Vagina (tissue), 2 donors: ENCODE measurements at regions not wholly inside any gene's neighbourhood (a gene's known extent, or its start where the extent isn't known, plus 50 kb on each side); places are given as distances from the start of the nearest gene placed in this dataset.

Experiments used
- DNase-seq, 2 donors: peaks; one replicate each; pipeline ENCODE4 v3.0.0-alpha.2; 2017; ENCODE audit errors: extremely low spot score in 2 of 2
- H3K27ac ChIP-seq: fragments of 200-600 bp; sonication (generic); one replicate; pipeline ENCODE4 v1.5.1; 2019
- H3K27me3 ChIP-seq: fragments of 200-600 bp; sonication (generic); one replicate; pipeline ENCODE4 v1.5.1; 2019
- H3K36me3 ChIP-seq, 2 donors: fragments of 200-600 bp; sonication (generic); one replicate each; pipeline ENCODE4 v1.5.1; 2017 to 2019
- H3K4me1 ChIP-seq: fragments of 200-600 bp; sonication (generic); one replicate; pipeline ENCODE4 v1.5.1; 2019
- H3K4me3 ChIP-seq, 2 donors: fragments of 200-600 bp; sonication (generic); 1 replicate in 1 of 2; 2 replicates in 1 of 2; pipeline ENCODE4 v1.5.1; 2016 to 2019
- H3K9me3 ChIP-seq: fragments of 200-600 bp; sonication (generic); one replicate; pipeline ENCODE4 v1.5.1; 2019
- POLR2A ChIP-seq, 2 donors: fragments of 450-650 bp; IDR thresholded peaks; one replicate each; pipeline ENCODE4 v1.6.1; 2017; ENCODE audit warnings: antibody characterized with exemption in 2 of 2, mild to moderate bottlenecking in 2 of 2, moderate library complexity in 2 of 2
- POLR2AphosphoS5 ChIP-seq, 2 donors: sonication (generic); formaldehyde crosslinking; IDR thresholded peaks; one replicate each; pipeline ENCODE4 v1.9.0; 2017; ENCODE audit warnings: antibody characterized with exemption in 2 of 2, mild to moderate bottlenecking in 2 of 2, low read depth in 1 of 2; ENCODE audit not compliant: insufficient read depth in 1 of 2
- intact Hi-C: fragments of 100-400 bp; cut with DNase I; formaldehyde crosslinking; loops from one replicate; pipeline ENCODE4 v1.15.1; 2023
- TF ChIP-seq, protein P1 (sequence below), 3 experiments: fragments of 450-650 bp in 2 of 3; fragments of 200-600 bp in 1 of 3; sonication (generic) in 1 of 3; IDR thresholded peaks; one replicate each; pipeline ENCODE4 v1.5.1; 2017 to 2019; ENCODE audit warnings: antibody characterized with exemption in 3 of 3, mild to moderate bottlenecking in 2 of 3, moderate library complexity in 2 of 3

GRCh38 chr9:115425601-115426000 is 307.6 kb upstream of the TNC start:
- DNase-seq, result no peak
- Histone ChIP-seq H3K4me3 (no peak overlapping the region), H3K36me3 (no peaks in the 10 kb centered on the region), H3K9me3 (no peaks in the 10 kb centered on the region), H3K27me3 (no peaks in the 10 kb centered on the region), H3K27ac (no peak overlapping the region), H3K4me1 (no peaks in the 10 kb centered on the region)
- TF ChIP-seq, protein P1, sequence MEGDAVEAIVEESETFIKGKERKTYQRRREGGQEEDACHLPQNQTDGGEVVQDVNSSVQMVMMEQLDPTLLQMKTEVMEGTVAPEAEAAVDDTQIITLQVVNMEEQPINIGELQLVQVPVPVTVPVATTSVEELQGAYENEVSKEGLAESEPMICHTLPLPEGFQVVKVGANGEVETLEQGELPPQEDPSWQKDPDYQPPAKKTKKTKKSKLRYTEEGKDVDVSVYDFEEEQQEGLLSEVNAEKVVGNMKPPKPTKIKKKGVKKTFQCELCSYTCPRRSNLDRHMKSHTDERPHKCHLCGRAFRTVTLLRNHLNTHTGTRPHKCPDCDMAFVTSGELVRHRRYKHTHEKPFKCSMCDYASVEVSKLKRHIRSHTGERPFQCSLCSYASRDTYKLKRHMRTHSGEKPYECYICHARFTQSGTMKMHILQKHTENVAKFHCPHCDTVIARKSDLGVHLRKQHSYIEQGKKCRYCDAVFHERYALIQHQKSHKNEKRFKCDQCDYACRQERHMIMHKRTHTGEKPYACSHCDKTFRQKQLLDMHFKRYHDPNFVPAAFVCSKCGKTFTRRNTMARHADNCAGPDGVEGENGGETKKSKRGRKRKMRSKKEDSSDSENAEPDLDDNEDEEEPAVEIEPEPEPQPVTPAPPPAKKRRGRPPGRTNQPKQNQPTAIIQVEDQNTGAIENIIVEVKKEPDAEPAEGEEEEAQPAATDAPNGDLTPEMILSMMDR (IDR thresholded peaks at IDR 0.05), result no peak
- TF ChIP-seq POLR2A (IDR thresholded peaks at IDR 0.05) (no peak), POLR2AphosphoS5 (IDR thresholded peaks at IDR 0.05; ENCODE audit: insufficient read depth in 1 of 2, low read depth in 1 of 2) (no peak)
- intact Hi-C loops, result no loop called here

DNA sequence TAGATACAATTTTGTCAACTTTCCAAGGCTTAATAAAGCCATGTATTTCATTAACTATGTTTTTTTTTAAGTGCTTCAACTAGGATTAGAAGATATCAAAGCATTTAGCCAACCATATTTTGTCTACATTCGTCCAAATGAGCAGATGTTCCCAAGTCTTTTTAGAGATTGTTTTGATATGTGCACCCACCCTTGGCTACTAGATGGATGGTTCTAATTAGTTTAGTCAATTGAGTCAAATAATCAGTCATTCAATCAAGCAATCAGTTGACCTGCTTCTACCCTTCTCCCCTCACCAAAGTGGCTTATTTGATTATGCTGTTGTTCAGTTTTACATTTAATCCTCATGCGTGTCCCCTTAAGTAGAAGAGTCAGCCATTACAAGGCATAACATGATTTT is 319.5 kb upstream of the TNC start:
- DNase-seq, result no peak
- Histone ChIP-seq H3K27ac (no peak overlapping the region), H3K4me1 (peaks cover 6% of the 10 kb centered on the region), H3K9me3 (no peaks in the 10 kb centered on the region), H3K27me3 (no peaks in the 10 kb centered on the region), H3K4me3 (no peak overlapping the region), H3K36me3 (no peaks in the 10 kb centered on the region)
- no peak for TF ChIP-seq POLR2AphosphoS5 (IDR thresholded peaks at IDR 0.05; ENCODE audit: insufficient read depth in 1 of 2, low read depth in 1 of 2)
- no peak for TF ChIP-seq POLR2A (IDR thresholded peaks at IDR 0.05)
- intact Hi-C loops, result no loop called here

- peaks cover 6% of the 10 kb centered on the region for H3K4me1 ChIP-seq
- H3K9me3 ChIP-seq, result no peaks in the 10 kb centered on the region
- no peak for DNase-seq
- no peak overlapping the region for H3K27ac ChIP-seq
- H3K27me3 ChIP-seq, result no peaks in the 10 kb centered on the region
- no peaks in the 10 kb centered on the region for H3K36me3 ChIP-seq
- TF ChIP-seq, protein P1 (IDR thresholded peaks at IDR 0.05), result no peak
- no peak for TF ChIP-seq POLR2AphosphoS5 (IDR thresholded peaks at IDR 0.05; ENCODE audit: insufficient read depth in 1 of 2, low read depth in 1 of 2)
- TF ChIP-seq POLR2A (IDR thresholded peaks at IDR 0.05), result no peak
- intact Hi-C loops, result no loop called here
- no peak overlapping the region for H3K4me3 ChIP-seq
These were observed 321.7 kb upstream of the TNC start for GRCh38 chr9:115439641-115440040.

DNA sequence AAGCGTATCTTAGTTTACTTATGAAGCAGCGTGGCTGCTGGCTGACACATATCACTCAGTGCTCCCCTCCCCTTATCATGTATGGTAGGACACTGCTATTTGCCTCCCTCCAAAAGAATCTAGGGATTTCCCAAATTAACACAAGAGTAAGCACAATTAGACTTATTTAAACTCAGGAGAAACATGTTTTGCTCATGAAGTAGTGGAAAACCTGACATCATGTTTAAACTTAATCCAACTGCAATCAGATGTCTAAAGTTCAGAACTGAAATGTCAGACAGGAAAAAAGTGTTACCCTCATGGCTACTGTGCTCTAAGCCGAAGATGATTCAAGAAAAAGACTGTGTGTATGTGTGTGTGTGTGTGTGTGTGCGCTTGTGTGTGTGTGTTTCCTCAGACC is 324.1 kb upstream of the TNC start:
- H3K27ac ChIP-seq, result peak overlapping the region; percentile 23
- H3K36me3 ChIP-seq, result no peaks in the 10 kb centered on the region
- no peak for DNase-seq
- peaks cover 18% of the 10 kb centered on the region for H3K4me1 ChIP-seq
- no peaks in the 10 kb centered on the region for H3K9me3 ChIP-seq
- intact Hi-C loops, result no loop called here
- no peak overlapping the region for H3K4me3 ChIP-seq
- no peaks in the 10 kb centered on the region for H3K27me3 ChIP-seq
- TF ChIP-seq POLR2AphosphoS5 (IDR thresholded peaks at IDR 0.05; ENCODE audit: insufficient read depth in 1 of 2, low read depth in 1 of 2) (no peak), POLR2A (IDR thresholded peaks at IDR 0.05) (no peak)
- TF ChIP-seq, protein P1 (IDR thresholded peaks at IDR 0.05), result no peak

DNA sequence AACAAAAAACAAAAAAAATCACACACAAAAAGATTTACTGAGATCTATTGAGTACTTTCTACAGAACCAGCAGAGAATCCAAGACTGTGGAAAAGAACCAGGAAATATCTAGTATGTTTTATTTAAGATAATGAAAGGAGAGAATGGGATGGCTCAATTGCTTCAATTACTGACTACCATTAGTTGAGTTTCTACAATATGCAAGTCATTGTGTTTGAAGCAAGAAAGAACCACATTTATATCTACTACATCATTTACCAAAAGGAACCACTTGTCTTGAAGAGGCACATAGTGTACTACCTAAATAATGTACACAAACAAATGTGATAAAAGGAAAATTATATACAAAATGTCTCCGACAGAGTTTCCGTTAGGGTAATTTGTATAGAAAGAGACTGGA is 325.9 kb upstream of the TNC start:
- TF ChIP-seq, protein P1 (IDR thresholded peaks at IDR 0.05), result no peak
- TF ChIP-seq POLR2A (IDR thresholded peaks at IDR 0.05), result no peak
- TF ChIP-seq POLR2AphosphoS5 (IDR thresholded peaks at IDR 0.05; ENCODE audit: insufficient read depth in 1 of 2, low read depth in 1 of 2), result no peak
- Histone ChIP-seq H3K36me3 (no peaks in the 10 kb centered on the region), H3K9me3 (no peaks in the 10 kb centered on the region), H3K27me3 (no peaks in the 10 kb centered on the region), H3K4me1 (peaks cover 18% of the 10 kb centered on the region), H3K27ac (no peak overlapping the region), H3K4me3 (no peak overlapping the region)
- intact Hi-C loops, result no loop called here
- no peak for DNase-seq
